ENCODE measurements at regions not wholly inside any gene's neighbourhood (a gene's known extent, or its start where the extent isn't known, plus 50 kb on each side); places are given as distances from the start of the nearest gene placed in this dataset.

DNA sequence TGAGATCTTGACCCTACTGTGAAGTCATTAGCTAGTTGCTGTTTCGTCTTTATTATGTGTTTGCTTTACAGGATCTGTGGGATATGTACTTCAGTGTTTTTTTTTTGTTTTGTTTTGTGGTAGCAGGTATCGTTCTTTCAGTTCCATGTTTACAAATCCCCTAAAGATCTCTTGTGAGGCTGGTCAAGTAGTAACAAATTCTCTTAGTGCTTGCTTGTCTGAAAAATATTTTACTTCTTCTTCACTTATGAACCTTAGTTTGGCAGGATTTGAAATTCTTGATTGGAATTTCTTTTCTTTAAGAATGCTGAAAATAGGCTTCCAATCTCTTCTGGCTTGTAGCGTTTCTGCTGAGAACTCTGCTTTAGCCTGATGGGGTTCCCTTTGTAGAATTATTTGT lies 235.8 kb upstream of the ALCAM start:
- Histone ChIP-seq H3K9ac (ENCODE audit: extremely low read depth, insufficient read length, low read length) (no peak overlapping the region), H3K18ac (ENCODE audit: insufficient read length, low read depth, low read length) (no peak overlapping the region), H3K4ac (ENCODE audit: low read depth, low read length) (no peak overlapping the region), H2AFZ (ENCODE audit: low read length) (no peak overlapping the region), H3K9me3 (ENCODE audit: control insufficient read depth, low read depth, low read length) (no peaks in the 10 kb centered on the region), H4K5ac (ENCODE audit: insufficient read length, low read depth, low read length) (no peak overlapping the region), H3K79me2 (ENCODE audit: insufficient read depth, low read length) (no peaks in the 10 kb centered on the region), H3K56ac (ENCODE audit: insufficient read length, low read depth, low read length) (no peak overlapping the region), H2BK12ac (ENCODE audit: insufficient read length, low read depth, low read length) (no peak overlapping the region), H3K23me2 (ENCODE audit: insufficient read length, low read depth, low read length, poor library complexity, severe bottlenecking) (no peaks in the 10 kb centered on the region), H2BK15ac (ENCODE audit: low read depth, low read length) (no peak overlapping the region), H3K4me2 (ENCODE audit: insufficient read depth, insufficient read length, low read length) (no peak overlapping the region), H4K20me1 (ENCODE audit: control insufficient read depth, insufficient read depth, insufficient read length) (no peaks in the 10 kb centered on the region), H3K23ac (ENCODE audit: insufficient read length, low read depth, low read length) (no peak overlapping the region), H4K91ac (ENCODE audit: insufficient read length, low read depth, low read length) (no peak overlapping the region), H3K27me3 (ENCODE audit: insufficient read depth, low read length) (no peaks in the 10 kb centered on the region), H3K14ac (ENCODE audit: insufficient read depth, low read length) (no peak overlapping the region), H3K4me1 (ENCODE audit: insufficient read depth, low read length) (peaks cover 3% of the 10 kb centered on the region; the same call in 1 of the 2 replicates), H2BK120ac (ENCODE audit: low read depth, low read length, poor library complexity, severe bottlenecking) (no peak overlapping the region), H3T11ph (ENCODE audit: low read length) (no peak overlapping the region), H2BK5ac (ENCODE audit: insufficient read length, low read length) (no peak overlapping the region), H2BK20ac (ENCODE audit: low read depth, low read length, poor library complexity, severe bottlenecking) (no peak overlapping the region), H3K79me1 (ENCODE audit: insufficient read depth, low read depth, low read length, poor library complexity, severe bottlenecking) (no peaks in the 10 kb centered on the region), H2AK5ac (ENCODE audit: insufficient read length, low read length) (no peak overlapping the region), H4K8ac (replicated peaks; ENCODE audit: insufficient read length, low read depth, low read length) (no peak overlapping the region), H3K27ac (ENCODE audit: insufficient read length, low read depth, low read length) (no peak overlapping the region)
- Mint-ChIP-seq H3K36me3 (ENCODE audit: insufficient read depth in 1 of 3, low read depth in 3 of 3) (peaks cover 16 to 36% (median 18%) of the 10 kb centered on the region in 3 experiments), H3K9me3 (peaks cover 30 to 34% of the 10 kb centered on the region in 2 experiments), H3K27ac (no peak overlapping the region), H3K4me3 (no peak overlapping the region), H3K4me1 (peaks cover 6 to 8% of the 10 kb centered on the region in 2 experiments), H3K27me3 (ENCODE audit: low read depth) (no peaks in the 10 kb centered on the region)
- no peak for DNase-seq
- TF ChIP-seq, protein P1, sequence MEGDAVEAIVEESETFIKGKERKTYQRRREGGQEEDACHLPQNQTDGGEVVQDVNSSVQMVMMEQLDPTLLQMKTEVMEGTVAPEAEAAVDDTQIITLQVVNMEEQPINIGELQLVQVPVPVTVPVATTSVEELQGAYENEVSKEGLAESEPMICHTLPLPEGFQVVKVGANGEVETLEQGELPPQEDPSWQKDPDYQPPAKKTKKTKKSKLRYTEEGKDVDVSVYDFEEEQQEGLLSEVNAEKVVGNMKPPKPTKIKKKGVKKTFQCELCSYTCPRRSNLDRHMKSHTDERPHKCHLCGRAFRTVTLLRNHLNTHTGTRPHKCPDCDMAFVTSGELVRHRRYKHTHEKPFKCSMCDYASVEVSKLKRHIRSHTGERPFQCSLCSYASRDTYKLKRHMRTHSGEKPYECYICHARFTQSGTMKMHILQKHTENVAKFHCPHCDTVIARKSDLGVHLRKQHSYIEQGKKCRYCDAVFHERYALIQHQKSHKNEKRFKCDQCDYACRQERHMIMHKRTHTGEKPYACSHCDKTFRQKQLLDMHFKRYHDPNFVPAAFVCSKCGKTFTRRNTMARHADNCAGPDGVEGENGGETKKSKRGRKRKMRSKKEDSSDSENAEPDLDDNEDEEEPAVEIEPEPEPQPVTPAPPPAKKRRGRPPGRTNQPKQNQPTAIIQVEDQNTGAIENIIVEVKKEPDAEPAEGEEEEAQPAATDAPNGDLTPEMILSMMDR (conservative IDR thresholded peaks at IDR 0.05), result no peak
- WGBS (ENCODE audit: extremely low coverage, insufficient read length, low lambda C conversion rate), result no CpG with 5 or more reads among the region's 3 CpGs
